H9 (cell line): ENCODE measurements at regions not wholly inside any gene's neighbourhood (a gene's known extent, or its start where the extent isn't known, plus 50 kb on each side); places are given as distances from the start of the nearest gene placed in this dataset.

Experiments used
- DNase-seq: peaks from one replicate; pipeline ENCODE4 v3.0.0-alpha.2; 2017
- H2AFZ ChIP-seq: one replicate; pipeline ENCODE4 v1.6.1; 2013; ENCODE audit warnings: mild to moderate bottlenecking, low read length, control low read depth, moderate library complexity
- H2AK5ac ChIP-seq: 2 replicates; pipeline ENCODE4 v1.6.1; 2013; ENCODE audit warnings: low read length, control low read depth, mixed read lengths; ENCODE audit not compliant: insufficient read length
- H2BK120ac ChIP-seq: one replicate; pipeline ENCODE4 v1.6.1; 2013; ENCODE audit warnings: low read depth, mild to moderate bottlenecking, low read length, control low read depth, inconsistent platforms; ENCODE audit not compliant: poor library complexity, severe bottlenecking
- H2BK12ac ChIP-seq: 2 replicates; pipeline ENCODE4 v1.6.1; 2013; ENCODE audit warnings: low read length, control low read depth, mixed read lengths, low read depth; ENCODE audit not compliant: insufficient read length
- H2BK15ac ChIP-seq: 2 replicates; pipeline ENCODE4 v1.6.1; 2013; ENCODE audit warnings: low read depth, low read length, control low read depth
- H2BK20ac ChIP-seq: one replicate; pipeline ENCODE4 v1.6.1; 2013; ENCODE audit warnings: low read depth, mild to moderate bottlenecking, low read length, control low read depth, inconsistent platforms; ENCODE audit not compliant: poor library complexity, severe bottlenecking
- H2BK5ac ChIP-seq: 2 replicates; pipeline ENCODE4 v1.6.1; 2013; ENCODE audit warnings: low read length, control low read depth, mixed read lengths; ENCODE audit not compliant: insufficient read length
- H3K14ac ChIP-seq: 2 replicates; pipeline ENCODE4 v1.6.1; 2013; ENCODE audit warnings: low read length, control low read depth; ENCODE audit not compliant: insufficient read depth
- H3K18ac ChIP-seq: 2 replicates; pipeline ENCODE4 v1.6.1; 2013; ENCODE audit warnings: low read depth, mild to moderate bottlenecking, mixed read lengths, low read length, control low read depth; ENCODE audit not compliant: insufficient read length
- H3K23ac ChIP-seq: 2 replicates; pipeline ENCODE4 v1.6.1; 2013; ENCODE audit warnings: low read length, control low read depth, mixed read lengths, low read depth; ENCODE audit not compliant: insufficient read length
- H3K23me2 ChIP-seq: 2 replicates; pipeline ENCODE4 v1.6.1; 2013; ENCODE audit warnings: low read depth, mild to moderate bottlenecking, mixed read lengths, low read length, control low read depth; ENCODE audit not compliant: insufficient read length, poor library complexity, severe bottlenecking
- H3K27ac ChIP-seq: 2 replicates; pipeline ENCODE4 v1.5.1; 2013; ENCODE audit warnings: low read length, control low read depth, mixed read lengths, low read depth; ENCODE audit not compliant: insufficient read length
- H3K27me3 ChIP-seq: 2 replicates; pipeline ENCODE4 v1.6.1; 2013; ENCODE audit warnings: low read length, control low read depth, inconsistent platforms; ENCODE audit not compliant: insufficient read depth
- H3K4ac ChIP-seq: 2 replicates; pipeline ENCODE4 v1.6.1; 2013; ENCODE audit warnings: low read depth, mild to moderate bottlenecking, control low read depth, inconsistent platforms, low read length, moderate library complexity
- H3K4me1 ChIP-seq: 2 replicates; pipeline ENCODE4 v1.6.1; 2013; ENCODE audit warnings: low read length, control low read depth, inconsistent platforms; ENCODE audit not compliant: insufficient read depth
- H3K4me2 ChIP-seq: 2 replicates; pipeline ENCODE4 v1.6.1; 2013; ENCODE audit warnings: low read length, control low read depth, mixed read lengths; ENCODE audit not compliant: insufficient read length, insufficient read depth
- H3K56ac ChIP-seq: 2 replicates; pipeline ENCODE4 v1.6.1; 2013; ENCODE audit warnings: low read depth, mild to moderate bottlenecking, mixed read lengths, low read length, control low read depth; ENCODE audit not compliant: insufficient read length
- H3K79me1 ChIP-seq: 2 replicates; pipeline ENCODE4 v1.6.1; 2013; ENCODE audit warnings: low read depth, mild to moderate bottlenecking, moderate library complexity, low read length, control low read depth, inconsistent platforms; ENCODE audit not compliant: insufficient read depth, poor library complexity, severe bottlenecking
- H3K79me2 ChIP-seq: 2 replicates; pipeline ENCODE4 v1.6.1; 2013; ENCODE audit warnings: low read length, control low read depth, inconsistent platforms; ENCODE audit not compliant: insufficient read depth
- H3K9ac ChIP-seq: 2 replicates; pipeline ENCODE4 v1.6.1; 2013; ENCODE audit warnings: low read length, control low read depth, mixed read lengths; ENCODE audit not compliant: insufficient read length; ENCODE audit errors: extremely low read depth
- H3K9me3 ChIP-seq: one replicate; pipeline ENCODE4 v1.6.1; 2013; ENCODE audit warnings: low read depth, low read length, inconsistent platforms; ENCODE audit not compliant: control insufficient read depth
- H3T11ph ChIP-seq: one replicate; pipeline ENCODE4 v1.6.1; 2013; ENCODE audit warnings: mild to moderate bottlenecking, low read length, control low read depth, inconsistent platforms
- H4K20me1 ChIP-seq: one replicate; pipeline ENCODE4 v1.6.1; 2013; ENCODE audit not compliant: control insufficient read depth, insufficient read length, insufficient read depth
- H4K5ac ChIP-seq: 2 replicates; pipeline ENCODE4 v1.6.1; 2013; ENCODE audit warnings: low read depth, mild to moderate bottlenecking, mixed read lengths, low read length, control low read depth; ENCODE audit not compliant: insufficient read length
- H4K8ac ChIP-seq: replicated peaks from 2 replicates; pipeline ENCODE4 v1.6.1; 2013; ENCODE audit warnings: low read length, control low read depth, mixed read lengths, low read depth; ENCODE audit not compliant: insufficient read length
- H4K91ac ChIP-seq: 2 replicates; pipeline ENCODE4 v1.6.1; 2013; ENCODE audit warnings: low read depth, mild to moderate bottlenecking, moderate library complexity, mixed read lengths, low read length, control low read depth; ENCODE audit not compliant: insufficient read length
- H3K27ac Mint-ChIP-seq, 3 experiments: 2 replicates in 2 of 3; 3 replicates in 1 of 3; pipeline ENCODE4 v1.8.0; 2020 to 2021; ENCODE audit warnings: mixed read lengths in 3 of 3, mild to moderate bottlenecking in 1 of 3, moderate library complexity in 1 of 3
- H3K27me3 Mint-ChIP-seq: 2 replicates; pipeline ENCODE4 v1.8.0; 2021; ENCODE audit warnings: low read depth, mild to moderate bottlenecking, moderate library complexity, mixed read lengths
- H3K36me3 Mint-ChIP-seq, 3 experiments: 2 replicates in 2 of 3; 3 replicates in 1 of 3; pipeline ENCODE4 v1.8.0; 2020 to 2021; ENCODE audit warnings: low read depth in 3 of 3, mixed read lengths in 3 of 3; ENCODE audit not compliant: insufficient read depth in 1 of 3
- H3K4me1 Mint-ChIP-seq, 2 experiments: 2 replicates each; pipeline ENCODE4 v1.8.0; 2020; ENCODE audit warnings: mixed read lengths in 2 of 2
- H3K4me3 Mint-ChIP-seq, 2 experiments: 2 replicates in 1 of 2; 3 replicates in 1 of 2; pipeline ENCODE4 v1.8.0; 2020 to 2021; ENCODE audit warnings: mild to moderate bottlenecking in 2 of 2, mixed read lengths in 2 of 2, moderate library complexity in 1 of 2
- H3K9me3 Mint-ChIP-seq, 2 experiments: 2 replicates in 1 of 2; 3 replicates in 1 of 2; pipeline ENCODE4 v1.8.0; 2020; ENCODE audit warnings: mild to moderate bottlenecking in 2 of 2, mixed read lengths in 2 of 2, moderate library complexity in 1 of 2
- WGBS: extraction: QIAGEN DNeasy Blood & Tissue Kit; methylation state at CpG from one replicate; pipeline ENCODE4 v1.1.7; 2013; ENCODE audit warnings: missing lambda C conversion rate, low lambda C conversion rate, mixed read lengths; ENCODE audit not compliant: insufficient read length; ENCODE audit errors: extremely low coverage; 5-methylcytosine and 5-hydroxymethylcytosine counted together
- TF ChIP-seq, protein P1 (sequence below): fragments of 200-600 bp; sonication (generic); conservative IDR thresholded peaks from 3 replicates; pipeline ENCODE4 v1.8.0; 2021; ENCODE audit warnings: antibody characterized with exemption, mild to moderate bottlenecking

DNA sequence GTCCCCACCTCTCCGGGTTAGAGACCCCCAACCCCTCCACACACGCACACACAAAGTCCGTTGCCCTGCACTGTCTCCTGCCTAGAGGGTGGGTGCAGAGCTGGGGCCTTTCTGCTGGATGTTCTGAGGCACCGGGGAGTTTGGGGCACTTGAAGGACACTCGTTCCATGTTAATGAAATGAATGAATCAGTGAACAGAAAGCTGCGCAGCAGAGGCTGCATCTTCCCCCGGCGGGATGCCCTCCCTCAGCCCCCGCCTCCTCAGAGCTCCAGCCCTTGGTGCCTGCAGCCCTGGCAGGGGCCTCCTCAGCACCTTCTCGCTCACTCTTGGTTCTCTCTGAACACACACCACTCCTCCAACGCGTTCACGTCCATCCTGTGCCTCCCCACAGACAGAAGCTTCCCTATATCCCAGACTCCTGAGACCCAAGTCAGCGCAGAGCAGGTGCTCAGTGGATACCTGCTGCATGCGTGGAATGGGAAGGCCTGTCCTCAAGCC lies 611.9 kb downstream of the TBC1D22A start:
- no peak overlapping the region for H2AK5ac ChIP-seq
- no peaks in the 10 kb centered on the region for H3K23me2 ChIP-seq
- H3T11ph ChIP-seq = no peak overlapping the region
- TF ChIP-seq, protein P1, sequence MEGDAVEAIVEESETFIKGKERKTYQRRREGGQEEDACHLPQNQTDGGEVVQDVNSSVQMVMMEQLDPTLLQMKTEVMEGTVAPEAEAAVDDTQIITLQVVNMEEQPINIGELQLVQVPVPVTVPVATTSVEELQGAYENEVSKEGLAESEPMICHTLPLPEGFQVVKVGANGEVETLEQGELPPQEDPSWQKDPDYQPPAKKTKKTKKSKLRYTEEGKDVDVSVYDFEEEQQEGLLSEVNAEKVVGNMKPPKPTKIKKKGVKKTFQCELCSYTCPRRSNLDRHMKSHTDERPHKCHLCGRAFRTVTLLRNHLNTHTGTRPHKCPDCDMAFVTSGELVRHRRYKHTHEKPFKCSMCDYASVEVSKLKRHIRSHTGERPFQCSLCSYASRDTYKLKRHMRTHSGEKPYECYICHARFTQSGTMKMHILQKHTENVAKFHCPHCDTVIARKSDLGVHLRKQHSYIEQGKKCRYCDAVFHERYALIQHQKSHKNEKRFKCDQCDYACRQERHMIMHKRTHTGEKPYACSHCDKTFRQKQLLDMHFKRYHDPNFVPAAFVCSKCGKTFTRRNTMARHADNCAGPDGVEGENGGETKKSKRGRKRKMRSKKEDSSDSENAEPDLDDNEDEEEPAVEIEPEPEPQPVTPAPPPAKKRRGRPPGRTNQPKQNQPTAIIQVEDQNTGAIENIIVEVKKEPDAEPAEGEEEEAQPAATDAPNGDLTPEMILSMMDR = no peak
- no peak overlapping the region for H3K23ac ChIP-seq
- H2BK15ac ChIP-seq = no peak overlapping the region
- H3K9me3 ChIP-seq = peaks cover 91% of the 10 kb centered on the region
- no peak overlapping the region for H3K27ac ChIP-seq
- H2BK20ac ChIP-seq = no peak overlapping the region
- H3K4me1 ChIP-seq = no peaks in the 10 kb centered on the region
- H3K4ac ChIP-seq = no peak overlapping the region
- H2BK12ac ChIP-seq = no peak overlapping the region
- H3K79me1 ChIP-seq = no peaks in the 10 kb centered on the region
- no peaks in the 10 kb centered on the region for H3K27me3 ChIP-seq
- no peak overlapping the region for H2BK5ac ChIP-seq
- H3K79me2 ChIP-seq = no peaks in the 10 kb centered on the region
- H3K4me3 Mint-ChIP-seq = no peak overlapping the region
- no peak overlapping the region for H3K14ac ChIP-seq
- no peak for DNase-seq
- H4K91ac ChIP-seq = no peak overlapping the region
- H4K8ac ChIP-seq = no peak overlapping the region
- no CpG with 5 or more reads among the region's 15 CpGs for WGBS
- peaks cover 89 to 99% of the 10 kb centered on the region in 2 experiments for H3K9me3 Mint-ChIP-seq
- peaks cover 5% of the 10 kb centered on the region for H3K27me3 Mint-ChIP-seq
- H3K18ac ChIP-seq = no peak overlapping the region
- no peak overlapping the region for H2BK120ac ChIP-seq
- no peak overlapping the region for H3K9ac ChIP-seq
- no peak overlapping the region for H3K56ac ChIP-seq
- H3K27ac Mint-ChIP-seq = no peak overlapping the region
- peaks cover 2% of the 10 kb centered on the region for H4K20me1 ChIP-seq
- peaks cover 23 to 45% (median 30%) of the 10 kb centered on the region in 3 experiments for H3K36me3 Mint-ChIP-seq
- H3K4me2 ChIP-seq = no peak overlapping the region
- no peak overlapping the region for H2AFZ ChIP-seq
- no peaks in the 10 kb centered on the region for H3K4me1 Mint-ChIP-seq
- no peak overlapping the region for H4K5ac ChIP-seq
